ENCODE measurements at regions not wholly inside any gene's neighbourhood (a gene's known extent, or its start where the extent isn't known, plus 50 kb on each side); places are given as distances from the start of the nearest gene placed in this dataset.

GRCh38 chr1:5286244-5286643, 631.8 kb downstream of the AJAP1 start:
- DNase-seq (ENCODE audit: low read depth, low spot score), result no peak
- no peaks in the 10 kb centered on the region for H3K79me2 ChIP-seq (ENCODE audit: insufficient read depth, low read length)
- intact Hi-C loops (cut with micrococcal nuclease), result no loop called here
- POLR2A ChIA-PET, result no interaction called here
- no peaks in the 10 kb centered on the region for H3K27me3 ChIP-seq (ENCODE audit: insufficient read depth, low read length)
- TF ChIP-seq ZFX (IDR thresholded peaks at IDR 0.05) (no peak), CTCF (IDR thresholded peaks at IDR 0.05 in 2 of 3, conservative IDR thresholded peaks at IDR 0.05 in 1 of 3; ENCODE audit: borderline replicate concordance in 1 of 3, insufficient read depth in 1 of 3, low read depth in 2 of 3, low read length in 2 of 3) (peak in 2 of 3 experiments; percentile 32 to 41; a peak in 4 of 6 replicates)
- BruUV-seq (replicated peaks), result no TSS peak
- H2AFZ ChIP-seq (ENCODE audit: low read depth, low read length, poor library complexity, severe bottlenecking), result no peak overlapping the region
- H3K9ac ChIP-seq (ENCODE audit: low read length), result no peak overlapping the region
- CTCF ChIA-PET, result no interaction called here
- H3K4me2 ChIP-seq (ENCODE audit: low read length), result no peak overlapping the region
- H4K20me1 ChIP-seq (ENCODE audit: insufficient read depth), result no peaks in the 10 kb centered on the region
- no peaks in the 10 kb centered on the region for H3K4me1 ChIP-seq (ENCODE audit: control insufficient read depth in 1 of 2, insufficient read depth in 2 of 2, low read length in 2 of 2)
- RAD21 ChIA-PET (ENCODE audit: low non-redundant PET in 1 of 2, low total read pairs in 2 of 2, uncharacterized antibody in 2 of 2, unreplicated experiment in 2 of 2), result interaction anchor here in 1 of 2 experiments (0.6 kb wide), 1 partner anchor 1500 kb away, joined by 3 read pairs; no protein-coding TSS in a partner anchor
- no peaks in the 10 kb centered on the region for H3K9me2 ChIP-seq (ENCODE audit: insufficient read depth)
- ATAC-seq, result no peak; the same call in 1 of the 2 replicates
- H3K36me3 ChIP-seq (ENCODE audit: control insufficient read depth in 1 of 2, insufficient read depth in 2 of 2, low read length in 2 of 2), result no peaks in the 10 kb centered on the region
- H3K4me3 ChIP-seq (replicated peaks in 1 of 2; ENCODE audit: low read depth in 1 of 2, low read length in 2 of 2), result no peak overlapping the region
- peaks cover 0 to 3% of the 10 kb centered on the region in 2 experiments; a peak in 2 of 4 replicates for H3K9me3 ChIP-seq (ENCODE audit: control insufficient read depth in 1 of 2, insufficient read depth in 1 of 2, low read depth in 1 of 2, low read length in 2 of 2)
- H3K27ac ChIP-seq (ENCODE audit: low read depth, low read length), result no peak overlapping the region

DNA sequence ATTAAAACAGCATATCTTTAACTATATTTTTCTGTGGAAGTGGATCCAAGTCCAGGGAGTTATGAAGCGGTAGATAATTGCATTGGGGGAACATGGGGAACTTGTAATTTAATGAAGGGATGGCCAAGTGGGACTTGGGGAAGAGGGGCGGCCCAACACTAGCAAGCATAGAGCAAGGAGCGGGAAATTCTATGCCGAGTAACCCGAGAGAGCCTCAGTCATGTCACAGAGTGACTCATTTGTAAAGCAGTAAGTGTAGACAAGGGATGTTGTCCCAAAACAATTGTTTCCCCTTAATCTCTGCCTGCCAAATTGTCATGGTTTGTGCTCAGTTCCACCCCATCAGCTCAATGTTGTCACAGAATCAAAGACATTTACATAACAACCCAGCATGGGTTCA, 620.1 kb downstream of the AJAP1 start:
- no peaks in the 10 kb centered on the region for H3K4me1 ChIP-seq (ENCODE audit: control insufficient read depth in 1 of 2, insufficient read depth in 2 of 2, low read length in 2 of 2)
- intact Hi-C loops (cut with micrococcal nuclease), result no loop called here
- H3K9me3 ChIP-seq (ENCODE audit: control insufficient read depth in 1 of 2, insufficient read depth in 1 of 2, low read depth in 1 of 2, low read length in 2 of 2), result no peaks in the 10 kb centered on the region; a peak in 1 of 4 replicates
- no peak overlapping the region for H2AFZ ChIP-seq (ENCODE audit: low read depth, low read length, poor library complexity, severe bottlenecking)
- no peak overlapping the region for H3K27ac ChIP-seq (ENCODE audit: low read depth, low read length)
- H4K20me1 ChIP-seq (ENCODE audit: insufficient read depth), result no peaks in the 10 kb centered on the region
- no peaks in the 10 kb centered on the region for H3K79me2 ChIP-seq (ENCODE audit: insufficient read depth, low read length)
- no peak for ATAC-seq
- H3K36me3 ChIP-seq (ENCODE audit: control insufficient read depth in 1 of 2, insufficient read depth in 2 of 2, low read length in 2 of 2), result no peaks in the 10 kb centered on the region
- H3K27me3 ChIP-seq (ENCODE audit: insufficient read depth, low read length), result no peaks in the 10 kb centered on the region
- ChIA-PET CTCF (no interaction called here), RAD21 (ENCODE audit: low non-redundant PET in 1 of 2, low total read pairs in 2 of 2, uncharacterized antibody in 2 of 2, unreplicated experiment in 2 of 2) (no interaction called here), POLR2A (no interaction called here)
- H3K9me2 ChIP-seq (ENCODE audit: insufficient read depth), result no peaks in the 10 kb centered on the region
- TF ChIP-seq RAD21 (IDR thresholded peaks at IDR 0.05; ENCODE audit: low read depth), result no peak
- TF ChIP-seq FOSL1 (IDR thresholded peaks at IDR 0.05; ENCODE audit: low read depth), result no peak
- TF ChIP-seq EZH2 (IDR thresholded peaks at IDR 0.05), result no peak
- TF ChIP-seq CEBPB (IDR thresholded peaks at IDR 0.05; ENCODE audit: low read depth), result no peak
- TF ChIP-seq YY1 (IDR thresholded peaks at IDR 0.05; ENCODE audit: extremely low read depth, insufficient replicate concordance, low read depth, low read length), result no peak
- TF ChIP-seq SRF (IDR thresholded peaks at IDR 0.05; ENCODE audit: low read depth), result no peak
- H3K4me3 ChIP-seq (replicated peaks in 1 of 2; ENCODE audit: low read depth in 1 of 2, low read length in 2 of 2), result no peak overlapping the region
- H3K4me2 ChIP-seq (ENCODE audit: low read length), result no peak overlapping the region
- no TSS peak for BruUV-seq (replicated peaks)
- no peak for DNase-seq (ENCODE audit: low read depth, low spot score)
- H3K9ac ChIP-seq (ENCODE audit: low read length), result no peak overlapping the region

Data from HCT116 (cell line).